ENCODE measurements at regions not wholly inside any gene's neighbourhood (a gene's known extent, or its start where the extent isn't known, plus 50 kb on each side); places are given as distances from the start of the nearest gene placed in this dataset.

GRCh38 chr14:53879747-53880146 is 76.9 kb downstream of the BMP4 start:
- TF ChIP-seq CTCF (IDR thresholded peaks at IDR 0.05; ENCODE audit: insufficient read depth, low read length, poor library complexity, severe bottlenecking) (no peak), EZH2phosphoT487 (conservative IDR thresholded peaks at IDR 0.05; ENCODE audit: low read length) (no peak)

Data from SU-DHL-6 (cell line).